Liver (tissue), 3 donors: ENCODE measurements at regions not wholly inside any gene's neighbourhood (a gene's known extent, or its start where the extent isn't known, plus 50 kb on each side); places are given as distances from the start of the nearest gene placed in this dataset.

ENCODE experiments used
- CTCF ChIP-seq: fragments of 150-350 bp; IDR thresholded peaks from 2 replicates; pipeline ENCODE4 v1.5.1; 2017; ENCODE audit warnings: improper control_type of control experiment, low read depth, low read length; ENCODE audit not compliant: missing input control
- FOXA1 ChIP-seq: IDR thresholded peaks from 2 replicates; pipeline ENCODE4 v1.6.1; 2016; ENCODE audit warnings: antibody characterized with exemption
- JUND ChIP-seq, 2 donors: IDR thresholded peaks; 2 replicates each; pipeline ENCODE4 v1.6.1; 2016; ENCODE audit warnings: antibody characterized with exemption in 2 of 2
- MAX ChIP-seq: IDR thresholded peaks from 2 replicates; pipeline ENCODE4 v1.6.1; 2016; ENCODE audit warnings: antibody characterized with exemption
- NR2F2 ChIP-seq: IDR thresholded peaks from 2 replicates; pipeline ENCODE4 v1.6.1; 2016; ENCODE audit warnings: antibody characterized with exemption
- RAD21 ChIP-seq, 2 donors: IDR thresholded peaks; 2 replicates each; pipeline ENCODE4 v1.6.1; 2016; ENCODE audit warnings: antibody characterized with exemption in 2 of 2, mild to moderate bottlenecking in 2 of 2
- REST ChIP-seq: IDR thresholded peaks from 2 replicates; pipeline ENCODE4 v1.6.1; 2016; ENCODE audit warnings: antibody characterized with exemption, mild to moderate bottlenecking
- TAF1 ChIP-seq: conservative IDR thresholded peaks from 2 replicates; pipeline ENCODE4 v1.6.1; 2016; ENCODE audit warnings: antibody characterized with exemption, mild to moderate bottlenecking
- YY1 ChIP-seq: IDR thresholded peaks from 2 replicates; pipeline ENCODE4 v1.6.1; 2016; ENCODE audit warnings: antibody characterized with exemption, mild to moderate bottlenecking
- donor health status: healthy.
- donor health status: healthy.

GRCh38 chr10:113300201-113300600 lies 252.7 kb upstream of the HABP2 start:
- TF ChIP-seq CTCF (no peak), JUND (IDR thresholded peaks at IDR 0.05) (no peak), REST (no peak), FOXA1 (no peak), YY1 (no peak), TAF1 (no peak), MAX (no peak), NR2F2 (no peak), RAD21 (IDR thresholded peaks at IDR 0.05) (no peak)
